BE2C (cell line): ENCODE measurements at regions not wholly inside any gene's neighbourhood (a gene's known extent, or its start where the extent isn't known, plus 50 kb on each side); places are given as distances from the start of the nearest gene placed in this dataset.

ENCODE experiments used
- DNase-seq: peaks from one replicate; pipeline ENCODE4 v3.0.0-alpha.2; 2020
- H3K27me3 ChIP-seq: fragments of 250-450 bp; sonication (Bioruptor Pico); 2 replicates; pipeline ENCODE4 v1.5.1; 2020; ENCODE audit warnings: mild to moderate bottlenecking
- H3K36me3 ChIP-seq: fragments of 250-450 bp; sonication (Bioruptor Pico); 2 replicates; pipeline ENCODE4 v1.5.1; 2020; ENCODE audit warnings: mild to moderate bottlenecking
- H3K4me1 ChIP-seq: fragments of 250-450 bp; sonication (Bioruptor Pico); 2 replicates; pipeline ENCODE4 v1.5.1; 2020
- H3K4me3 ChIP-seq: 2 replicates; pipeline ENCODE4 v1.5.1; 2011; ENCODE audit warnings: low read depth, low read length
- H3K9me3 ChIP-seq: fragments of 250-450 bp; sonication (Bioruptor Pico); 2 replicates; pipeline ENCODE4 v1.5.1; 2020
- TF ChIP-seq, protein P1 (sequence below): IDR thresholded peaks from 2 replicates; pipeline ENCODE4 v1.5.1; 2012; ENCODE audit warnings: mild to moderate bottlenecking, low read depth, low read length

DNA sequence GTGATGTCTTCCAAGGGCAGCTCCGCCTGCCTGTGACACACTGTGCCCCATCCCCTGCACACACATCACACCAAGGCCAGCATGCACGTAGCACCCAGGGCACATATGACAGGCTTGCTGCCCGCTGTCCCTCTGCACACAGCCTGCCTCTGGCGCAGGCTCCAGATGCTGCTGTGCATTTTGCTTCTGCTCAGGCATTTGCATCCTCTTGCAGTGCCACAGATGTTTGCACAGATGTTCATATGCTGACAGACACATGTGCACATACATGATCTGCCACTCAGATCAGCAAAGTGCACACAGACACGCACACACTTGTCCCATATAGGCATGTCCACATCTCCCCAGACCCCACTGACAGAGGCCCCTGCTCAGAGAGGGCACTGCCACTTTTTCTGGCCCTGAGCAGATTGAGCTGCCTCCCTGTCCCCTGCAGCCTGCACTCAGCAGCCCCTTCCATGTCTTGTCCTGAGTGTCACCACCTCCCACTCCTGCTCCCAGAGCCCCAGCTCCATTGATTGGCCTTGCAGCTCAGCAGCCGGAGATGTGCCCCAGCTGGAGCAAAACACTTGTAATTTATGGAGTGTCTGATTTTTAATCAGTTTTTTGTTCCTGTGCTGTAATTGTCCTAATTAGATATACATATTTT lies 115.1 kb upstream of the RPL38 start:
- no peak for DNase-seq
- Histone ChIP-seq H3K4me1 (no peaks in the 10 kb centered on the region), H3K27me3 (no peaks in the 10 kb centered on the region), H3K9me3 (no peaks in the 10 kb centered on the region; the same call in 1 of the 2 replicates), H3K36me3 (no peaks in the 10 kb centered on the region), H3K4me3 (no peak overlapping the region)
- TF ChIP-seq, protein P1, sequence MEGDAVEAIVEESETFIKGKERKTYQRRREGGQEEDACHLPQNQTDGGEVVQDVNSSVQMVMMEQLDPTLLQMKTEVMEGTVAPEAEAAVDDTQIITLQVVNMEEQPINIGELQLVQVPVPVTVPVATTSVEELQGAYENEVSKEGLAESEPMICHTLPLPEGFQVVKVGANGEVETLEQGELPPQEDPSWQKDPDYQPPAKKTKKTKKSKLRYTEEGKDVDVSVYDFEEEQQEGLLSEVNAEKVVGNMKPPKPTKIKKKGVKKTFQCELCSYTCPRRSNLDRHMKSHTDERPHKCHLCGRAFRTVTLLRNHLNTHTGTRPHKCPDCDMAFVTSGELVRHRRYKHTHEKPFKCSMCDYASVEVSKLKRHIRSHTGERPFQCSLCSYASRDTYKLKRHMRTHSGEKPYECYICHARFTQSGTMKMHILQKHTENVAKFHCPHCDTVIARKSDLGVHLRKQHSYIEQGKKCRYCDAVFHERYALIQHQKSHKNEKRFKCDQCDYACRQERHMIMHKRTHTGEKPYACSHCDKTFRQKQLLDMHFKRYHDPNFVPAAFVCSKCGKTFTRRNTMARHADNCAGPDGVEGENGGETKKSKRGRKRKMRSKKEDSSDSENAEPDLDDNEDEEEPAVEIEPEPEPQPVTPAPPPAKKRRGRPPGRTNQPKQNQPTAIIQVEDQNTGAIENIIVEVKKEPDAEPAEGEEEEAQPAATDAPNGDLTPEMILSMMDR = no peak

DNA sequence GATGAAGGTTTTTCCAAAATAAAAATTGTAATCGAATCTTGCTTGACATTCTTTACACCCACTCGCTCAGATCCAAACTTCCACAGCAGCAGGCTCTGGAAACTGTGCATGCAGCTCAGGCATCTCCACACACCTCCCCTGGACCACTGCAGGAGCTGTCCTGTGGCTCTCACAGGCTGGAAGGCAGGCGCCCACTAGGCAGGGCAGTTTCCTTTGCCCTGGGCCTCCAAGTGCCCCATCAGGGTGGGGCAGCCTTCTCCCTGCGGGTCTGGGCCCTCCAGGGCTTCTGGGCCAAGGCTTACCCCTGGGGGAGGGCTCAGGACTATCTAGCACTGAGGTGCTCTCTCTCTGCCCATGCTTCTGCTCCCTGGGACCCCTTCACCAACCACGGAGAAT lies 114.5 kb upstream of the RPL38 start:
- Histone ChIP-seq H3K4me3 (no peak overlapping the region), H3K36me3 (no peaks in the 10 kb centered on the region), H3K27me3 (no peaks in the 10 kb centered on the region), H3K4me1 (no peaks in the 10 kb centered on the region), H3K9me3 (no peaks in the 10 kb centered on the region; the same call in 1 of the 2 replicates)
- TF ChIP-seq, protein P1 = no peak
- DNase-seq = no peak

- Histone ChIP-seq H3K4me3 (no peak overlapping the region), H3K36me3 (no peaks in the 10 kb centered on the region), H3K9me3 (no peaks in the 10 kb centered on the region; the same call in 1 of the 2 replicates), H3K4me1 (no peaks in the 10 kb centered on the region), H3K27me3 (no peaks in the 10 kb centered on the region)
- no peak for DNase-seq
- TF ChIP-seq, protein P1 = no peak
Measured at GRCh38 chr17:74089380-74089779, 114.1 kb upstream of the RPL38 start.

DNA sequence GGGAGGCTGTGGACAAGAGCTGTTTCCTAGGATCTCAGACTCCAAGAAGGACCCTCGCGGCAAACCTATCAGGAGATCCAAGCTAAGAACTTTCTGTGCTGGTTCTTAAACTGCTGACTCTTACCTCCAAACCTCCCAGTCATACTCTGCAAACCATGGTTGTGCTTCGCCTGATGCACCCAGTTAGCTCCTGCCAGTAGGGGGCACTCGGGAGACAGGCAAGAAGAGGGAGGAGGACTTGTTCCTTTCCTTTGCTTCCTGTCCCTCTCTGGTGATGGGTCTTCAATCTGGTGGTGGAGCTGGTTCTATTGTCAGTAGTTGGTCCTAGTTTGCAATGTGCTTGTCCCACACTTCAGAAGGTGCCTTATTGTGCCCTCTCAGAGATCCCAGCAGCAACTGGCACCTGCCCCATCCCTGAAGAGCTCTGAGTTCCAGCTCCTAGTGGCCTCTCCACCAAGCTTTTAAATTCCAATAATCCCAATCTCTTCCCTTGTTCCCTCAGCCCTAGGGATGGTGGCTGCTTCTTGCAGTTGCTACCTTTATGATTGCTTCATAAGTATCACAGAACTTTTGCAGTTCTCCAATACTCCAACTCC lies 113.5 kb upstream of the RPL38 start:
- H3K9me3 ChIP-seq = no peaks in the 10 kb centered on the region
- H3K4me1 ChIP-seq = no peaks in the 10 kb centered on the region
- no peaks in the 10 kb centered on the region for H3K36me3 ChIP-seq
- TF ChIP-seq, protein P1 = peak; percentile 99
- H3K27me3 ChIP-seq = no peaks in the 10 kb centered on the region
- DNase-seq = peak; percentile 86
- H3K4me3 ChIP-seq = no peak overlapping the region

DNA sequence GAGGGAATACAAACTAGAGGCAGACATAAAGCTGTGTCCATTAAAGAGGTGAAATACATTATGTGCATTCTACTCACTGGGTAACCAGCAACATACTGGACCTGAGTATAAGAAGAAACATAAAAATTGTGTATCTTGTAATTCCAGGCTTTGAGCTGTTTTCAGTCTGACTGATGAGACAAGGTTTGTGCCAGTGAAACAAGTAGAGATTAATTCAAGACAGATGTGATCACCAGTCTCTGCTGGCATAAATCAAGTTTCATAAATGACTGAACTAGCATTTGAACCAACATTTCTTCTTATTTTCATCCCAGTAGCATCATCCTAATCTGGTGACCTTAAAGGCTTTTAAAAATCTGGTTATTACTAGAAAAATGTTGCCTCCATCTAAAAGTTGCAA lies 108.8 kb upstream of the RPL38 start:
- Histone ChIP-seq H3K27me3 (no peaks in the 10 kb centered on the region), H3K4me1 (no peaks in the 10 kb centered on the region), H3K9me3 (no peaks in the 10 kb centered on the region), H3K4me3 (no peak overlapping the region), H3K36me3 (no peaks in the 10 kb centered on the region)
- TF ChIP-seq, protein P1 = no peak
- DNase-seq = no peak

DNA sequence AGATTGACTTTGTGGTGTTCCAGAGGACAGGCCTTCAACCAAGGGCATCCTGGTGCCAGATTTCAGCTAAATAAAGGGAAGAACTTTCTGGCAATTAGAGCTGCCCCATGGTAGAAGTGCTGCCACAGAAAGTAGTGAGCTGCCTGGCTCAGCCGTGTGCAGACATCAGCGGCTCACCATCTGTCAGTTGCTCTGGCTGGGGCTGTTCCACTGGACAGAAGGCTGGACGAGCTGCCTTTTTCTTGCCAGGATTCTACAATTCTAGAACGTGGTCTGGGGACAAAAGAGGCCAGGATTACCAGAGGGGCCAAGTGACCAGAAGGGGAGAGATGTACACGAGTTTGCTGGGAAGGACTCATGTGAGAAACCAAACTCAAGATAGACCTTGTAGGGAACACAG lies 107.0 kb upstream of the RPL38 start:
- Histone ChIP-seq H3K9me3 (no peaks in the 10 kb centered on the region), H3K4me1 (no peaks in the 10 kb centered on the region), H3K27me3 (no peaks in the 10 kb centered on the region), H3K4me3 (no peak overlapping the region), H3K36me3 (no peaks in the 10 kb centered on the region)
- TF ChIP-seq, protein P1 = no peak
- no peak for DNase-seq
